AG04449 (cell line): ENCODE measurements at regions not wholly inside any gene's neighbourhood (a gene's known extent, or its start where the extent isn't known, plus 50 kb on each side); places are given as distances from the start of the nearest gene placed in this dataset.

Source experiments
- CTCF ChIA-PET: fragments of 350-600 bp; formaldehyde crosslinking; extraction: SDS; loops from one replicate; lab custom pipeline; 2021; ENCODE audit warnings: antibody characterized with exemption; lab: Yijun Ruan, JAX
- POLR2A ChIA-PET: fragments of 400-600, 350-600 bp; formaldehyde crosslinking; extraction: SDS; loops from one replicate; lab custom pipeline; 2020; ENCODE audit warnings: antibody characterized with exemption, inconsistent platforms; lab: Yijun Ruan, JAX
- DNase-seq: peaks from one replicate; pipeline ENCODE4 v3.0.0-alpha.2; 2010; ENCODE audit warnings: low read depth, low spot score
- H3K4me3 ChIP-seq: 2 replicates; pipeline ENCODE4 v1.5.1; 2011; ENCODE audit warnings: low read depth, mild to moderate bottlenecking, control low read depth, low read length
- CTCF ChIP-seq: IDR thresholded peaks from one replicate; pipeline ENCODE4 v1.5.1; 2011; ENCODE audit warnings: mild to moderate bottlenecking, moderate library complexity, low read length, control low read depth, inconsistent platforms; ENCODE audit not compliant: insufficient read depth; ENCODE audit errors: missing control alignments

GRCh38 chr11:38582756-38583155 is 1984.7 kb upstream of the RAG2 start:
- CTCF ChIA-PET, result no interaction called here
- DNase-seq, result no peak
- no peak overlapping the region for H3K4me3 ChIP-seq
- POLR2A ChIA-PET, result no interaction called here
- TF ChIP-seq CTCF, result no peak

- DNase-seq, result peak; percentile 1
- no peak for TF ChIP-seq CTCF
- ChIA-PET CTCF (no interaction called here), POLR2A (no interaction called here)
- no peak overlapping the region for H3K4me3 ChIP-seq
These were observed 1984.1 kb upstream of the RAG2 start for GRCh38 chr11:38582151-38582550.

GRCh38 chr11:38577769-38578168 is 1979.7 kb upstream of the RAG2 start:
- TF ChIP-seq CTCF, result no peak
- CTCF ChIA-PET, result no interaction called here
- POLR2A ChIA-PET, result no interaction called here
- no peak for DNase-seq
- H3K4me3 ChIP-seq, result no peak overlapping the region

- ChIA-PET CTCF (no interaction called here), POLR2A (no interaction called here)
- DNase-seq, result no peak
- H3K4me3 ChIP-seq, result no peak overlapping the region
- no peak for TF ChIP-seq CTCF
These were observed 1964.5 kb upstream of the RAG2 start for GRCh38 chr11:38562562-38562961.

- POLR2A ChIA-PET, result no interaction called here
- DNase-seq, result no peak
- no peak for TF ChIP-seq CTCF
- CTCF ChIA-PET, result no interaction called here
- no peak overlapping the region for H3K4me3 ChIP-seq
These were observed 1955.1 kb upstream of the RAG2 start for GRCh38 chr11:38553148-38553547.

GRCh38 chr11:38547462-38547861 is 1949.4 kb upstream of the RAG2 start:
- POLR2A ChIA-PET, result no interaction called here
- no peak overlapping the region for H3K4me3 ChIP-seq
- no peak for DNase-seq
- TF ChIP-seq CTCF, result no peak
- CTCF ChIA-PET, result no interaction called here
